ENCODE measurements at regions not wholly inside any gene's neighbourhood (a gene's known extent, or its start where the extent isn't known, plus 50 kb on each side); places are given as distances from the start of the nearest gene placed in this dataset.

DNA sequence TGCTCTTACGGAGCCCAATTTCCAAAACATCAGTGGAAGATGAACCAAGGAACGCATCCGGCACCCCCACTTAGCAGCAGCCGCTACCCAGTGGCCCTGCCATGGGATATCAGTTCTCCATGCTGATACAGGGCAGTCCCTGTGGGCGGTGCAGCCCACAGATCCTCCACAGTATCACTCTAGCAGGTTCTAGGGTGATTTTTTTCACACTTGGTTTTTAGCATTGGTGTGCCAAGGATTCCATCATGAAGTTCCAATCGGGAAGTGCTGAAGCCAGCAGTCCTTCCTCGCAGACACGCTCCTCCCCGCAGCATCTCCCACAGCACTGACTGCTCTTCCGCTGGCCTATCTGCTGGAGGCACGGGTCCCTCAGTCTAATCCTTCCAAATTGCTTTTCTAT is 261.9 kb downstream of the SYK start:
- TF ChIP-seq, protein P1, sequence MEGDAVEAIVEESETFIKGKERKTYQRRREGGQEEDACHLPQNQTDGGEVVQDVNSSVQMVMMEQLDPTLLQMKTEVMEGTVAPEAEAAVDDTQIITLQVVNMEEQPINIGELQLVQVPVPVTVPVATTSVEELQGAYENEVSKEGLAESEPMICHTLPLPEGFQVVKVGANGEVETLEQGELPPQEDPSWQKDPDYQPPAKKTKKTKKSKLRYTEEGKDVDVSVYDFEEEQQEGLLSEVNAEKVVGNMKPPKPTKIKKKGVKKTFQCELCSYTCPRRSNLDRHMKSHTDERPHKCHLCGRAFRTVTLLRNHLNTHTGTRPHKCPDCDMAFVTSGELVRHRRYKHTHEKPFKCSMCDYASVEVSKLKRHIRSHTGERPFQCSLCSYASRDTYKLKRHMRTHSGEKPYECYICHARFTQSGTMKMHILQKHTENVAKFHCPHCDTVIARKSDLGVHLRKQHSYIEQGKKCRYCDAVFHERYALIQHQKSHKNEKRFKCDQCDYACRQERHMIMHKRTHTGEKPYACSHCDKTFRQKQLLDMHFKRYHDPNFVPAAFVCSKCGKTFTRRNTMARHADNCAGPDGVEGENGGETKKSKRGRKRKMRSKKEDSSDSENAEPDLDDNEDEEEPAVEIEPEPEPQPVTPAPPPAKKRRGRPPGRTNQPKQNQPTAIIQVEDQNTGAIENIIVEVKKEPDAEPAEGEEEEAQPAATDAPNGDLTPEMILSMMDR (IDR thresholded peaks at IDR 0.05; ENCODE audit: extremely low read depth, low read depth, low read length) = no peak
- Histone ChIP-seq H3K9me3 (ENCODE audit: low read depth, low read length) (no peaks in the 10 kb centered on the region), H3K4me2 (ENCODE audit: insufficient read depth, low read length) (no peak overlapping the region), H3K36me3 (ENCODE audit: insufficient read depth, low read length) (no peaks in the 10 kb centered on the region), H2AFZ (ENCODE audit: low read length) (no peak overlapping the region), H3K79me2 (ENCODE audit: insufficient read depth, low read length) (no peaks in the 10 kb centered on the region), H3K27me3 (ENCODE audit: insufficient read depth, low read length) (no peaks in the 10 kb centered on the region), H4K20me1 (ENCODE audit: insufficient read depth, low read length) (no peaks in the 10 kb centered on the region), H3K4me1 (ENCODE audit: insufficient read depth, low read length) (peaks cover 20% of the 10 kb centered on the region), H3K4me3 (ENCODE audit: insufficient read depth, low read length) (no peak overlapping the region), H3K27ac (ENCODE audit: low read depth, low read length) (no peak overlapping the region)
- no peak for DNase-seq (ENCODE audit: insufficient read length, low spot score, missing footprints)

DNA sequence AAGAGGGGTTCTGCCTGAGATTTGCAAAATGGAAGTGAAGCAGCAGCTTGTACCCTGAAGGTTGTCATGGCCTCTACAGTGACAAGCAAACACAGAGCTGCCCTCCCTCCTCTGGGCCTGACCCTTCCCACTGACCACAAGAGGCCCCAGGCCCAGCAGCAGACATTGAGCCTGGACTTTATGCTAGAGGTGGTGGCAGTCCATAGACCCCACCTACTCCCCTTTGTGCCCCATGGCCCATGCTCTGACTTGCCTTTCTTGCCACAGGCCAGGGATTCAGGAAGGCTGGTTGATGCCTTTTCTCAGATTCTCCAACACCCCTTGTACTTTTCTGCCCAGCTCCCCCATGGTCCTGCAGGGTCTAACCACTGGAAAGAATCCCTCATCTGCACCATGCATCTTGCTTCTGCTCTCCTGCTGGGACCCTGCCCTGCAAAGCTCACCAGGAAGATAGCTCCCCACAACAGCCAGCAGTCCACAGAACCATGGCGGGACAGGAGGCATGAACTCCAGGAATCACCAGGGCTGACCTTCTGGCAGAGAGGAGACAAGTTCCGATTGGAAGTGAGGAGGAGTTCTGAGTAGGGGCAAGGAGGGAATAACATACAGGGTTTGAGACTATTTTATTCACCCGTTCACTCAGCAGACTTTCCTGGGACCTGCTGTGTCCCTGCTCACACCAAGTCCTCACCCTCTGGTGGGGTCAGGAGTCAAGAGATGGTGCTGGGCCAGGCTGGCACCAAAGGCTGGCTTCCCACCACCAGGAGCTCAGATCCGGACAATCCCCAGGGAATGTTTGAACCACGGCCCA is 263.8 kb downstream of the SYK start:
- DNase-seq (ENCODE audit: insufficient read length, low spot score, missing footprints) = no peak
- no peak overlapping the region for H2AFZ ChIP-seq (ENCODE audit: low read length)

DNA sequence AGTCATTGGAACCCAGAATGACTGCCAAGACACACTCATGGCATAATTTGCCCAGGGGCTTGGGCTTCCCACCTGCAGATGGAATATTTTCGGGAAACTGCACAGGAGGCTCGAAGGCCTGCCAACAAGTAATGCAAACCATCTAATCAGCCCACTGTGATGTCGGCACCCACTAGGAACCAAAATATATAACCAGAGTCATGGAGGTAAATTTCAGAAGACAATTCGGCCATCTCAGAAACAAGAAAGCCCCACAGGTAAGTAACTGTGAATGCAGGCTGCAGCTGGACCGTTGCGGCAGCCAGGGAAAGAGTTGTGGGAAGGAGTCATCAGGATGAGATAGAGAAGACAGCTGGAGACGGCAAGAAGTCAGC is 264.4 kb downstream of the SYK start:
- TF ChIP-seq, protein P1 (IDR thresholded peaks at IDR 0.05; ENCODE audit: extremely low read depth, low read depth, low read length) = no peak
- H3K79me2 ChIP-seq (ENCODE audit: insufficient read depth, low read length) = no peaks in the 10 kb centered on the region
- H3K36me3 ChIP-seq (ENCODE audit: insufficient read depth, low read length) = no peaks in the 10 kb centered on the region
- no peaks in the 10 kb centered on the region for H3K9me3 ChIP-seq (ENCODE audit: low read depth, low read length)
- no peak overlapping the region for H3K27ac ChIP-seq (ENCODE audit: low read depth, low read length)
- H3K4me2 ChIP-seq (ENCODE audit: insufficient read depth, low read length) = no peak overlapping the region
- no peaks in the 10 kb centered on the region for H4K20me1 ChIP-seq (ENCODE audit: insufficient read depth, low read length)
- DNase-seq (ENCODE audit: insufficient read length, low spot score, missing footprints) = no peak
- H3K4me1 ChIP-seq (ENCODE audit: insufficient read depth, low read length) = peaks cover 6% of the 10 kb centered on the region
- no peak overlapping the region for H3K4me3 ChIP-seq (ENCODE audit: insufficient read depth, low read length)
- no peaks in the 10 kb centered on the region for H3K27me3 ChIP-seq (ENCODE audit: insufficient read depth, low read length)
- no peak overlapping the region for H2AFZ ChIP-seq (ENCODE audit: low read length)

More for the DNA sequence above, 263.8 kb downstream of the SYK start:
- H3K27me3 ChIP-seq (ENCODE audit: insufficient read depth, low read length) = no peaks in the 10 kb centered on the region
- H3K4me1 ChIP-seq (ENCODE audit: insufficient read depth, low read length) = peaks cover 11% of the 10 kb centered on the region
- H3K79me2 ChIP-seq (ENCODE audit: insufficient read depth, low read length) = no peaks in the 10 kb centered on the region
- TF ChIP-seq, protein P1 (IDR thresholded peaks at IDR 0.05; ENCODE audit: extremely low read depth, low read depth, low read length) = no peak
- H3K4me3 ChIP-seq (ENCODE audit: insufficient read depth, low read length) = no peak overlapping the region
- H4K20me1 ChIP-seq (ENCODE audit: insufficient read depth, low read length) = no peaks in the 10 kb centered on the region
- H3K4me2 ChIP-seq (ENCODE audit: insufficient read depth, low read length) = no peak overlapping the region
- no peaks in the 10 kb centered on the region for H3K9me3 ChIP-seq (ENCODE audit: low read depth, low read length)
- no peak overlapping the region for H3K27ac ChIP-seq (ENCODE audit: low read depth, low read length)
- H3K36me3 ChIP-seq (ENCODE audit: insufficient read depth, low read length) = no peaks in the 10 kb centered on the region

DNA sequence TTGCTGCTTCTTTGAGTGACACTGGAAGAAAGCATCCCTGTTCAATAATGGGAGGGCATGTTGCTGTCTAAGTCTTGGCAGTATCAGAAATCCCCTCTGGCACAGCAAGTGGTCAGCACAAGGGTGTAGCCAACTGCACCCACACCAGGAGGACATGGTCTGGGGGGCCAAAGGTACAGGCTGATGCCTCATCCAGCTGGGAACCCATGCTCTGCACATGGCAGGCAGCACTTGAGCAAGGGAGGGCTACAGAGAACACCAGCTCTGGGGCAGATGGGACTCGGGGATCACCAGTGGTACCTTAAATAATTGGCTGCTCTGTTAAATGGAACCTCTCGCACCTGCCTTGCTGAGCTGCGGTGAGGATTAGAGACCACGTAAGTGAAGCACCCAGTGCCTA is 265.2 kb downstream of the SYK start:
- Histone ChIP-seq H3K27me3 (ENCODE audit: insufficient read depth, low read length) (no peaks in the 10 kb centered on the region), H3K4me2 (ENCODE audit: insufficient read depth, low read length) (no peak overlapping the region), H4K20me1 (ENCODE audit: insufficient read depth, low read length) (no peaks in the 10 kb centered on the region), H3K79me2 (ENCODE audit: insufficient read depth, low read length) (no peaks in the 10 kb centered on the region), H2AFZ (ENCODE audit: low read length) (no peak overlapping the region), H3K27ac (ENCODE audit: low read depth, low read length) (no peak overlapping the region), H3K36me3 (ENCODE audit: insufficient read depth, low read length) (no peaks in the 10 kb centered on the region), H3K9me3 (ENCODE audit: low read depth, low read length) (no peaks in the 10 kb centered on the region), H3K4me1 (ENCODE audit: insufficient read depth, low read length) (peaks cover 9% of the 10 kb centered on the region), H3K4me3 (ENCODE audit: insufficient read depth, low read length) (no peak overlapping the region)
- no peak for DNase-seq (ENCODE audit: insufficient read length, low spot score, missing footprints)
- TF ChIP-seq, protein P1 (IDR thresholded peaks at IDR 0.05; ENCODE audit: extremely low read depth, low read depth, low read length) = no peak

All from osteoblast (primary cell).